ENCODE measurements at regions not wholly inside any gene's neighbourhood (a gene's known extent, or its start where the extent isn't known, plus 50 kb on each side); places are given as distances from the start of the nearest gene placed in this dataset.
A peak's percentile ranks its signal among the peaks of the same experiment; 100 is the strongest.
"Not testable (repeated sequence)": the region's sequence is repeated elsewhere in the genome, so short reads cannot be mapped to it uniquely, and the experiment has no call there.

- Histone ChIP-seq H3K9ac (ENCODE audit: low read depth, low read length, poor library complexity, severe bottlenecking) (no peak overlapping the region), H3F3A (ENCODE audit: low read depth) (no peaks in the 10 kb centered on the region), H3K36me3 (ENCODE audit: insufficient read depth, low read length) (no peaks in the 10 kb centered on the region), H3K9me2 (replicated peaks; ENCODE audit: low read depth, low read length) (no peaks in the 10 kb centered on the region), H3K4me3 (ENCODE audit: low read length, poor library complexity, severe bottlenecking) (no peak overlapping the region), H3K9me3 (ENCODE audit: insufficient read depth, low read depth, low read length) (no peaks in the 10 kb centered on the region), H3K27me3 (ENCODE audit: insufficient read depth, low read length, poor library complexity, severe bottlenecking) (no peaks in the 10 kb centered on the region), H3K4me2 (ENCODE audit: low read depth, low read length, poor library complexity, severe bottlenecking) (no peak overlapping the region), H4K20me1 (ENCODE audit: insufficient read depth, low read length, poor library complexity, severe bottlenecking) (no peaks in the 10 kb centered on the region), H3K4me1 (ENCODE audit: insufficient read depth, low read length, poor library complexity, severe bottlenecking) (peaks cover 42% of the 10 kb centered on the region), H2AFZ (ENCODE audit: low read length) (no peak overlapping the region), H3K79me2 (ENCODE audit: insufficient read depth, low read length) (no peaks in the 10 kb centered on the region)
- TF ChIP-seq CTCF (conservative IDR thresholded peaks at IDR 0.05; ENCODE audit: low read length) (no peak), EZH2phosphoT487 (IDR thresholded peaks at IDR 0.05; ENCODE audit: borderline replicate concordance) (no peak)
Measured at GRCh38 chr14:52150162-52150561, 81.3 kb upstream of the NID2 start.

GRCh38 chr14:52148371-52148770 lies 79.5 kb upstream of the NID2 start:
- H3K36me3 ChIP-seq (ENCODE audit: insufficient read depth, low read length), result no peaks in the 10 kb centered on the region
- H3K4me1 ChIP-seq (ENCODE audit: insufficient read depth, low read length, poor library complexity, severe bottlenecking), result peaks cover 24% of the 10 kb centered on the region
- H3K9me2 ChIP-seq (replicated peaks; ENCODE audit: low read depth, low read length), result no peaks in the 10 kb centered on the region
- H3K27me3 ChIP-seq (ENCODE audit: insufficient read depth, low read length, poor library complexity, severe bottlenecking), result no peaks in the 10 kb centered on the region
- no peaks in the 10 kb centered on the region for H4K20me1 ChIP-seq (ENCODE audit: insufficient read depth, low read length, poor library complexity, severe bottlenecking)
- no peak overlapping the region for H3K4me2 ChIP-seq (ENCODE audit: low read depth, low read length, poor library complexity, severe bottlenecking)
- no peak overlapping the region for H3K4me3 ChIP-seq (ENCODE audit: low read length, poor library complexity, severe bottlenecking)
- H2AFZ ChIP-seq (ENCODE audit: low read length), result no peak overlapping the region
- H3K9me3 ChIP-seq (ENCODE audit: insufficient read depth, low read depth, low read length), result no peaks in the 10 kb centered on the region
- no peaks in the 10 kb centered on the region for H3K79me2 ChIP-seq (ENCODE audit: insufficient read depth, low read length)
- TF ChIP-seq EZH2phosphoT487 (IDR thresholded peaks at IDR 0.05; ENCODE audit: borderline replicate concordance) (no peak), CTCF (conservative IDR thresholded peaks at IDR 0.05; ENCODE audit: low read length) (no peak)
- no peaks in the 10 kb centered on the region for H3F3A ChIP-seq (ENCODE audit: low read depth)
- H3K9ac ChIP-seq (ENCODE audit: low read depth, low read length, poor library complexity, severe bottlenecking), result no peak overlapping the region

- Histone ChIP-seq H3K4me2 (ENCODE audit: low read depth, low read length, poor library complexity, severe bottlenecking) (no peak overlapping the region), H3K4me1 (ENCODE audit: insufficient read depth, low read length, poor library complexity, severe bottlenecking) (peaks cover 24% of the 10 kb centered on the region), H3K79me2 (ENCODE audit: insufficient read depth, low read length) (no peaks in the 10 kb centered on the region), H3K4me3 (ENCODE audit: low read length, poor library complexity, severe bottlenecking) (no peak overlapping the region), H2AFZ (ENCODE audit: low read length) (no peak overlapping the region), H3K9me2 (replicated peaks; ENCODE audit: low read depth, low read length) (no peaks in the 10 kb centered on the region), H3K36me3 (ENCODE audit: insufficient read depth, low read length) (no peaks in the 10 kb centered on the region), H3K9ac (ENCODE audit: low read depth, low read length, poor library complexity, severe bottlenecking) (no peak overlapping the region), H3K9me3 (ENCODE audit: insufficient read depth, low read depth, low read length) (no peaks in the 10 kb centered on the region), H3K27me3 (ENCODE audit: insufficient read depth, low read length, poor library complexity, severe bottlenecking) (no peaks in the 10 kb centered on the region), H3F3A (ENCODE audit: low read depth) (no peaks in the 10 kb centered on the region), H4K20me1 (ENCODE audit: insufficient read depth, low read length, poor library complexity, severe bottlenecking) (no peaks in the 10 kb centered on the region)
- TF ChIP-seq CTCF (conservative IDR thresholded peaks at IDR 0.05; ENCODE audit: low read length) (peak; percentile 54), EZH2phosphoT487 (IDR thresholded peaks at IDR 0.05; ENCODE audit: borderline replicate concordance) (no peak)
Measured at GRCh38 chr14:52146504-52146903, 77.6 kb upstream of the NID2 start.

GRCh38 chr14:52144099-52144498 lies 75.2 kb upstream of the NID2 start:
- peaks cover 24% of the 10 kb centered on the region for H3K4me1 ChIP-seq (ENCODE audit: insufficient read depth, low read length, poor library complexity, severe bottlenecking)
- not testable (repeated sequence) for H3K9ac ChIP-seq (ENCODE audit: low read depth, low read length, poor library complexity, severe bottlenecking); H3K9me2 ChIP-seq (replicated peaks; ENCODE audit: low read depth, low read length); H2AFZ ChIP-seq (ENCODE audit: low read length); H3K79me2 ChIP-seq (ENCODE audit: insufficient read depth, low read length); H3K4me3 ChIP-seq (ENCODE audit: low read length, poor library complexity, severe bottlenecking); H3K36me3 ChIP-seq (ENCODE audit: insufficient read depth, low read length); H3K4me2 ChIP-seq (ENCODE audit: low read depth, low read length, poor library complexity, severe bottlenecking); H4K20me1 ChIP-seq (ENCODE audit: insufficient read depth, low read length, poor library complexity, severe bottlenecking); H3K9me3 ChIP-seq (ENCODE audit: insufficient read depth, low read depth, low read length); H3F3A ChIP-seq (ENCODE audit: low read depth); H3K27me3 ChIP-seq (ENCODE audit: insufficient read depth, low read length, poor library complexity, severe bottlenecking)
